ENCODE measurements at regions not wholly inside any gene's neighbourhood (a gene's known extent, or its start where the extent isn't known, plus 50 kb on each side); places are given as distances from the start of the nearest gene placed in this dataset.

DNA sequence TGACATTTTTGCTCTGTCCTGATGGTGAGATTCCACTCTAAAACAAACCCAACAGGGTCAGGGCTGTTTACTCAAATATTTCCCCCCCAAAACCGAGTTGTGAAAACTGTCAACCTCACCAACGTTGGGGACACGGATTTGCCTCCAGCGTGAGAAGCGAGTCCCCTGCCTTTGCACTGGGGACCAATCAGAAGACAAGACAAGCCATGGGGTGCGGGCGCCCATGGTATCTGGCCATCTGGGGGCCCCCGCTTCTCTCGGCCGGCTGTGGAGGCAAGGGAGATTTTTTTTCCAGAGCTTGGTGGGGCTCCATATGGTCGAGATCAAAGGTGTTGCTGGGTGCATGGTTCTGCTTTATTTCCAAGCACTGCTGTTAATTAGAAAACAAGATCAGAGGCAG, 272.1 kb downstream of the BCL11B start:
- H3K9me3 ChIP-seq = no peaks in the 10 kb centered on the region
- WGBS, 2 donors = 82 to 83% methylated on average over 11 of the region's 11 CpGs
- H3K27ac ChIP-seq = no peak overlapping the region
- H3K27me3 ChIP-seq = no peaks in the 10 kb centered on the region
- H3K4me3 ChIP-seq = no peak overlapping the region
- no peaks in the 10 kb centered on the region for H3K36me3 ChIP-seq
- H3K4me1 ChIP-seq = no peaks in the 10 kb centered on the region
- no peak for TF ChIP-seq CTCF (IDR thresholded peaks at IDR 0.05)
- TF ChIP-seq EP300 (IDR thresholded peaks at IDR 0.05) = no peak
- DNase-seq (ENCODE audit: low spot score in 2 of 2) = no peak

GRCh38 chr14:99001241-99001640, 270.8 kb downstream of the BCL11B start:
- 83 to 85% methylated on average over 7 of the region's 7 CpGs for WGBS, 2 donors

GRCh38 chr14:99003646-99004045, 268.4 kb downstream of the BCL11B start:
- TF ChIP-seq POLR2A (IDR thresholded peaks at IDR 0.05) (no peak), EP300 (IDR thresholded peaks at IDR 0.05) (no peak), CTCF (IDR thresholded peaks at IDR 0.05) (no peak)
- Histone ChIP-seq H3K27me3 (no peaks in the 10 kb centered on the region), H3K4me3 (no peak overlapping the region), H3K27ac (no peak overlapping the region), H3K36me3 (no peaks in the 10 kb centered on the region), H3K4me1 (no peaks in the 10 kb centered on the region), H3K9me3 (no peaks in the 10 kb centered on the region)
- DNase-seq (ENCODE audit: low spot score in 2 of 2) = no peak

More at GRCh38 chr14:99001241-99001640, 270.8 kb downstream of the BCL11B start:
- Histone ChIP-seq H3K4me3 (no peak overlapping the region), H3K36me3 (no peaks in the 10 kb centered on the region), H3K27ac (no peak overlapping the region), H3K9me3 (no peaks in the 10 kb centered on the region), H3K27me3 (no peaks in the 10 kb centered on the region), H3K4me1 (no peaks in the 10 kb centered on the region)
- no peak for TF ChIP-seq CTCF (IDR thresholded peaks at IDR 0.05)
- TF ChIP-seq EP300 (IDR thresholded peaks at IDR 0.05) = no peak
- no peak for TF ChIP-seq POLR2A (IDR thresholded peaks at IDR 0.05)
- DNase-seq (ENCODE audit: low spot score in 2 of 2) = no peak

- Histone ChIP-seq H3K4me3 (no peak overlapping the region), H3K9me3 (no peaks in the 10 kb centered on the region)
- WGBS, 2 donors = 63 to 72% methylated on average over 3 of the region's 3 CpGs
These were observed 267.9 kb downstream of the BCL11B start for GRCh38 chr14:99004112-99004511.

GRCh38 chr14:99006276-99006675, 265.7 kb downstream of the BCL11B start:
- 75 to 78% methylated on average over 5 of the region's 5 CpGs for WGBS, 2 donors
- H3K27me3 ChIP-seq = no peaks in the 10 kb centered on the region
- DNase-seq (ENCODE audit: low spot score in 2 of 2) = no peak
- no peaks in the 10 kb centered on the region for H3K4me1 ChIP-seq
- TF ChIP-seq POLR2A (IDR thresholded peaks at IDR 0.05) (no peak), CTCF (IDR thresholded peaks at IDR 0.05) (no peak), EP300 (IDR thresholded peaks at IDR 0.05) (no peak)
- no peak overlapping the region for H3K4me3 ChIP-seq
- H3K9me3 ChIP-seq = peaks cover 0 to 4% (median 0%) of the 10 kb centered on the region in 4 donors
- no peaks in the 10 kb centered on the region for H3K36me3 ChIP-seq
- H3K27ac ChIP-seq = no peak overlapping the region

More at GRCh38 chr14:99004112-99004511, 267.9 kb downstream of the BCL11B start:
- TF ChIP-seq EP300 (IDR thresholded peaks at IDR 0.05) = no peak
- TF ChIP-seq POLR2A (IDR thresholded peaks at IDR 0.05) = no peak
- no peak for TF ChIP-seq CTCF (IDR thresholded peaks at IDR 0.05)
- H3K4me1 ChIP-seq = no peaks in the 10 kb centered on the region
- no peak for DNase-seq (ENCODE audit: low spot score in 2 of 2)
- no peaks in the 10 kb centered on the region for H3K27me3 ChIP-seq
- no peaks in the 10 kb centered on the region for H3K36me3 ChIP-seq
- no peak overlapping the region for H3K27ac ChIP-seq
